Fibroblast of skin of left quadriceps (primary cell): ENCODE measurements at regions not wholly inside any gene's neighbourhood (a gene's known extent, or its start where the extent isn't known, plus 50 kb on each side); places are given as distances from the start of the nearest gene placed in this dataset.
"Not testable (repeated sequence)": the region's sequence is repeated elsewhere in the genome, so short reads cannot be mapped to it uniquely, and the experiment has no call there.

Experiments used
- DNase-seq, 2 experiments: peaks; one replicate each; pipeline ENCODE4 v3.0.0-alpha.2; 2013; ENCODE audit warnings: low read depth in 2 of 2

GRCh38 chr2:5145801-5146200 lies 546.4 kb upstream of the SOX11 start:
- DNase-seq: no peak

- no peak for DNase-seq
Observed at GRCh38 chr2:5148392-5149085, 543.6 kb upstream of the SOX11 start.

- DNase-seq: no peak
Observed at GRCh38 chr2:5150871-5151270, 541.3 kb upstream of the SOX11 start.

- DNase-seq: peak; percentile 70 to 72
Observed at GRCh38 chr2:5164776-5165525, 527.2 kb upstream of the SOX11 start.

DNA sequence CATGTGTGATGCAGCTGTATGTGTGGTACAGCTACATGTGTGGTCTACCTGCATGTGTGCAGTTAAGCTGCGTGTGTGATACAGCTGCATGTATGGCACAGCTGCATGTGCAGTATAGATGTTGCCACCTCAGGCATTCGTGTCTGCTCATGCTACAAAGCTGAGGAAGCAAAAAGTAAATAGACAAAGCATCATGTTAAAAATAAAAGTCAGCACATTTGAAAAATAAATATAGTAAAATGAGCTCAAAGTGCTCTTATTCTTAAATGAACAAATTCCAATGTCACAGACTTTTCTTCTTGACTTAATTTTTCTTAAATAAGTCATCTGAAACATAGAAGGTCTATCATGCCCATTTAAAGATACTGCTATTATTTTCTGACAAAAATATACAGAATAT lies 519.3 kb upstream of the SOX11 start:
- no peak for DNase-seq

DNA sequence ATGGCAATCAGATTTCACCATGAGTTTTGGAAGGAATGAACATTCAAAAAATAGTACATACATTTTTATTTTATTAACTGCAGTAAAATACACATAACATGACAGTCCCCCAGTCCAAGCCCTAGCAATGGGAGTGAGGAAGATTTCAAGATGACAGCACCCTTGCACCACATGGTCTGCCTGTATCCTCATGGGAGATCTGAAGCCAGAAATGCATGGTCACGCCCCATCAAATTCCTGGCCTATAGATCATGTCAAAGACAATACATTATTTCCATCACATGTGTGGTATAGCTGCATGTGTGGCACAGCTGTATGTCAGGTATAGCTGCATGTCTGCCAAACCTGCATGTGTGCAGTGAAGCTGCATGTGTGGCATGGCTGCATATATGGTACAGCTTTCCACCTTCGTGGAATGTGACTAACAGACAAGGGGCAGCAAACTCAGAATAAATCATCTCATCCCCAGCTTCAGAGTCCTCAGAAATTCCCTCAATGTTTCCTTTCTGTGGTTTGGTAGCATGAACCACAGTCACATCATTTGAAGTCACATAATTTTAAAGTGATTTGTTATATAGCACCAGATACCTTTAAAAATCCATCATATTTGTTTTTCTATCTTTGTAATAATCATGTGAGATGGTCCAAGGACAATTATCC lies 518.2 kb upstream of the SOX11 start:
- no peak for DNase-seq

DNA sequence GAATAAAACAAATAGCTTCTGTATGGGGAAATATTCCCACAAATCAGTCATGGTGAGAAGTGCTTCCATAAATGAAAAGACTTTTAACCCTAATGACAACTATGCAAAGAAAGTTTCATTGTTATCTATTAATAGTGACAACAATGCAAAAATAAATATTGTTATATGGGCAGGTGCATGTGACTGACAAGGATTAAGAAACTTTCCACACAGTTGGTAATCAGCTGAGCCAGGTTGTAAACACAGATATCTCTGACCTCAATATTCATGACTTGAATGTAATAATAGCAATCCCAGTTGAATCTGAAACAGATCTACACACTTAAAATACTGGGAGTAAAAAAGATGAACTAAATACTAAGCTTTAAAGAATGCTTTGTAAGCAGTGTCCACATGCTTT lies 517.0 kb upstream of the SOX11 start:
- no peak for DNase-seq

GRCh38 chr2:5176764-5177163 lies 515.4 kb upstream of the SOX11 start:
- no peak for DNase-seq

- no peak for DNase-seq
Observed at GRCh38 chr2:5183031-5183430, 509.2 kb upstream of the SOX11 start.

GRCh38 chr2:5187283-5187682 lies 504.9 kb upstream of the SOX11 start:
- DNase-seq: no peak

DNA sequence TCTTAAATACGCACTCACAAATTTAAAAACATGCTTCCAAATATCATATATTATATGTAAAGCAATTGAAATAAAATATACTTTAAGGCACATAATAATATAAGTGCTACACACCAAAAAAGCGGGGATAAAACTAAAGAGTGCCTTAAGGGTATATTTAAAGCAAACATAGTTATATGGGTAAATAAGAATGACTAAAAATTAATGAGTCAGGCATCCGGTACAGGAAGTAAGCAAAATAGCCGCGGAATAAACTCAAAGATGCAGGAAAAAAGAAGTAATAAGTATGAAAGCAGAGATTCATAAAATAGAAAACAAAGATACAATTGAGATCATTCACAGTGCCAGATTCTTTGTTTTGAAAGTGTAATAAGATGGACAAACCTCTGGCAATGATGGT lies 503.5 kb upstream of the SOX11 start:
- DNase-seq: no peak

DNA sequence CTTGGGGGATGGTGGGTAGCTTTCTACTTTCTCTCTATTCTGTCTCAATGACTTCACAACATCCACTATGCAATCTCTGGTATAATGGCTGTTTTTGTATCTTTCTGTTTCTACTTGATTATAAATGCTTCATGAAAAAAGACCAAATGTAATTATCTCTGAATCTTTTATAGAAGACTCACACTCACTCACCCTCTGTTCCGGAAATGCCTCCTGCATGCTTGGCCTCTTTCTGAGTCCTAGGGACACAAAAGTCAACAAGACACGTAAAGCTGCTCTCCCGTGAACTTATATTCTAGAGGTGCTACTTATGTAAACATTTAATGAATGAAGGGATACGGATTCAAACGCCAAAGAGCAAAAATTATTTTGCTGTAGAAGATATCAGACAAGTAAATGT lies 502.2 kb upstream of the SOX11 start:
- DNase-seq: no peak

- no peak for DNase-seq
Observed at GRCh38 chr2:5195636-5196035, 496.5 kb upstream of the SOX11 start.

DNA sequence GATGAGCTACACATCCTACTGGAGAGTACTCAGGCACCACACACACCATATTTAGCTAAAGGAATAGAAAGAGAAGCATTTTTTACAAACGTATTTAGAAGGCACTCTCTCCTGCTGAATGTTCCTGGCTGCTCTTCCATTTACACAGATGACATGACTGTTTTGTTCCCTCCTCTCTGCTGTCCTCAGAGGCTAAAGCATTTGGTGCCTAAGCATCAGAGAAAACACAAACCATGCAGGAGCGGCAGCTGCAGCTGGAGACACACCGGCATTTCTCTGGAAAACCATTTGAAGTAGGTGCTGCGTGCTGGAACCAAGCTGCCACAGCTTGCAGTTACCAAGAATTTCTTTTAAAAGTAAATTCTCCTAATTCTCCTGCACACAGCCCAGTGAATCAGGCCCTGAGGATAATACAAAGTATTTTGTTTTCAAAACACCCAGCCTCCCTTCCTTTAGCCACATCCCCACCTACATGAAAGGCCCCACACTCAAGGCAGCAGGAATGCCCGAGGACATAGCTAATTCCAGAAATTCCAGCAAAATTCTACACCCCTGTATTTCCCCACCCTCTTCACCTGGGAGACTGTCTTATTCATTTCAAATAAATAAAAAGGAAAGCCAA lies 488.9 kb upstream of the SOX11 start:
- no peak for DNase-seq

GRCh38 chr2:5206742-5207141 lies 485.4 kb upstream of the SOX11 start:
- DNase-seq: not testable (repeated sequence)

GRCh38 chr2:5215989-5216607 lies 476.1 kb upstream of the SOX11 start:
- DNase-seq: no peak

DNA sequence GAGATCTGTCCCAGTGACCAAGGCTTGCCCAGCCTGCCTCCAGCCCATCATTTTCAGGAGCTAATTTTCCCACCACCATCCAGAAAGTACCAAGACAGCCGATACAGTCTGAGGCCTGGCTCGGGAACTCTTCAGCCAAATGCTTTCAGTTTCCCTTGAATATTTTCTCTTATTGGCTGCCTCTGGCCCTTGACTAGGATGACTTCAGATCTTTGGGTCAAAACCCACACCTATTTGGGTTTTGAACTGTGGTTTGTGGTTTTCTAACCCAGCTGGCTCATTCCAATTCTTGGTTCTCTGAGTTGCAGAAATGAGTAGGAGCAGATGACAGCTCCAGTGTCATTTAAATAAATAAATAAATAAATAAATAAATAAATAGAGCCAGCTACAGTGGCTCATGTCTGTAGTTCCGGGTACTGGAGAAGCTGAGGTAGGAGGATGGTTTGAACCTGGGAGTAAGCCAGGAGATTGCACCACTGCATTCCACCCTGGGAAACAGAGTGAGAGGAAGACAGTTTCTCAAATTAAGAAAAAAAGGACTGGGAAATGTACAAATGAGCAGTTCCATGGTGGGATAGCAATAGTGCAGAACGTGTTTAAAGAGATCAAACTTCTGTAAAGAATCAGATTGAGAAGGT lies 465.0 kb upstream of the SOX11 start:
- DNase-seq: peak in 1 of 2 experiments; percentile 5

- no peak for DNase-seq
Observed at GRCh38 chr2:5229574-5229973, 462.6 kb upstream of the SOX11 start.

GRCh38 chr2:5230444-5230843 lies 461.7 kb upstream of the SOX11 start:
- no peak for DNase-seq

DNA sequence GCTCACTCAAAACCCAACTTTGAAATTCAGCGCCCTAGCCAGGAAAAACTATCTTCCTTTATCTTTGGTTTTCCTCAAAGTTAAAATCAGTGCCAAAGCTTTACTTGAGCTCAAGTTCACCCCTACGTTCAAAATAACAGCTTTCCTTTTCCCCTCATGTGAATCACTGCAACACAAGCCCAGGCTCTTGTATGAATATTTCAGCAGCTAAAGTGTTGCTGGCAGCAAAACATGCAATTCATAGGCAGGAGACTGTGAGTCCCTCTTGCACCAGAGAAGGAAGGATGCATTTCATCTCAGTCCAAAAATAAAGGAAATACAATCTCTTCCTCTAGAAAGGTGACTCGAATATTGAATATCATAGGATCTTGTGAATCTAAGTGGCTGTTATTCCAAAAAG lies 461.3 kb upstream of the SOX11 start:
- no peak for DNase-seq

GRCh38 chr2:5231287-5231686 lies 460.9 kb upstream of the SOX11 start:
- DNase-seq: no peak

DNA sequence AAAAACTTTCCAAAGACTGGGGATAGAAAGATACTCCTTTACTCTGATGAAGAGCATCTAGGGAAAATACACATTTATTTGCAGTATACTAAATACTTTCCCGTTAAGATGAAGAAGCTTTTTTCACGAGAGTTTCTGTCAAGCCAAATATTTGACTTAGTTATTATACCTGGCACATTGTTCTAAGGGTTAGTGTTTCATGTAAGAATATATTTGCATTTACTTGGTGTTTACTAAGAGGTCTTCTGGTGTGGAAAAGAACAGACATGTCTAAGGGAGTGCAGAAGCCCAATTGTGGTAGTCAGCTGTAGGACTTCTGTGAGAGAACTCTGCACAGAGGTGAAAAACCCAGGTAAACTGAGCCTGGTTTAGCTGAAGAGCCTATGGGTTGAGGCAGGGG lies 457.6 kb upstream of the SOX11 start:
- no peak for DNase-seq
